IMR-90 (cell line): ENCODE measurements at regions not wholly inside any gene's neighbourhood (a gene's known extent, or its start where the extent isn't known, plus 50 kb on each side); places are given as distances from the start of the nearest gene placed in this dataset.

Experiments
- ATAC-seq: fragments of 200-7000 bp; cut with Tn5 transposase; 2 replicates; pipeline ENCODE4 v1.9.1; 2020; ENCODE audit warnings: low read depth, mild to moderate bottlenecking, moderate library complexity
- BruUV-seq: library from RNA; stranded (reverse); fragments of 400-500 nt; replicated peaks from 2 replicates; lab custom pipeline; 2021; lab: Mats Ljungman, UMichigan
- CTCF ChIA-PET: fragments of 300-600 bp; formaldehyde crosslinking; extraction: SDS; loops from one replicate; lab custom pipeline; 2021; ENCODE audit warnings: antibody characterized with exemption; lab: Yijun Ruan, JAX
- POLR2A ChIA-PET: fragments of 300-600 bp; sonication (Branson Sonifier 250); formaldehyde crosslinking; loops from one replicate; lab custom pipeline; 2022; ENCODE audit warnings: antibody characterized with exemption; ENCODE audit not compliant: unreplicated experiment; lab: Charles Lee
- DNase-seq: peaks from one replicate; pipeline ENCODE4 v3.0.0; 2013
- H2AFZ ChIP-seq: replicated peaks from 2 replicates; pipeline ENCODE3; 2013; ENCODE audit warnings: low read length, mild to moderate bottlenecking; ENCODE audit not compliant: poor library complexity
- H2AK5ac ChIP-seq: 2 replicates; pipeline ENCODE4 v1.6.1; 2013; ENCODE audit warnings: low read depth, low read length, inconsistent platforms
- H2AK9ac ChIP-seq: replicated peaks from 2 replicates; pipeline ENCODE3; 2013; ENCODE audit warnings: mild to moderate bottlenecking, low read depth, low read length, moderate library complexity; ENCODE audit not compliant: poor library complexity
- H2BK120ac ChIP-seq: 2 replicates; pipeline ENCODE4 v1.6.1; 2013; ENCODE audit warnings: low read depth, low read length, inconsistent platforms
- H2BK15ac ChIP-seq: 3 replicates; pipeline ENCODE4 v1.6.1; 2013; ENCODE audit warnings: low read depth, low read length, inconsistent platforms
- H2BK20ac ChIP-seq: 2 replicates; pipeline ENCODE4 v1.6.1; 2013; ENCODE audit warnings: low read depth, mild to moderate bottlenecking, inconsistent platforms, low read length, moderate library complexity
- H2BK5ac ChIP-seq: 2 replicates; pipeline ENCODE4 v1.6.1; 2013; ENCODE audit warnings: mild to moderate bottlenecking, low read depth, low read length, inconsistent platforms; ENCODE audit not compliant: poor library complexity, severe bottlenecking
- H3K14ac ChIP-seq: replicated peaks from 2 replicates; pipeline ENCODE4 v1.6.1; 2013; ENCODE audit warnings: low read depth, low read length, inconsistent platforms
- H3K18ac ChIP-seq: 2 replicates; pipeline ENCODE4 v1.6.1; 2013; ENCODE audit warnings: low read depth, low read length, control low read depth
- H3K23ac ChIP-seq: 2 replicates; pipeline ENCODE4 v1.6.1; 2013; ENCODE audit warnings: low read depth, low read length, inconsistent platforms
- H3K27ac ChIP-seq: 2 replicates; pipeline ENCODE4 v1.5.1; 2013; ENCODE audit warnings: mild to moderate bottlenecking, control low read depth, low read length; ENCODE audit not compliant: insufficient read depth
- H3K27me3 ChIP-seq: 2 replicates; pipeline ENCODE4 v1.6.1; 2013; ENCODE audit warnings: low read length; ENCODE audit not compliant: control insufficient read depth, insufficient read depth
- H3K36me3 ChIP-seq: 2 replicates; pipeline ENCODE4 v1.6.1; 2013; ENCODE audit warnings: low read length, mixed read lengths; ENCODE audit not compliant: control insufficient read depth, insufficient read depth
- H3K4ac ChIP-seq: 2 replicates; pipeline ENCODE4 v1.6.1; 2013; ENCODE audit warnings: low read depth, low read length, inconsistent platforms
- H3K4me1 ChIP-seq: 2 replicates; pipeline ENCODE4 v1.6.1; 2013; ENCODE audit warnings: low read length, mixed read lengths; ENCODE audit not compliant: control insufficient read depth, insufficient read depth
- H3K4me2 ChIP-seq: 2 replicates; pipeline ENCODE4 v1.6.1; 2013; ENCODE audit warnings: low read depth, mild to moderate bottlenecking, control low read depth, low read length, moderate library complexity
- H3K4me3 ChIP-seq: 2 replicates; pipeline ENCODE4 v1.5.1; 2013; ENCODE audit warnings: low read depth, mild to moderate bottlenecking, control low read depth, low read length, moderate library complexity; ENCODE audit not compliant: insufficient read depth
- H3K56ac ChIP-seq: 2 replicates; pipeline ENCODE4 v1.6.1; 2013; ENCODE audit warnings: low read length, inconsistent platforms; ENCODE audit not compliant: insufficient read depth; ENCODE audit errors: extremely low read depth
- H3K79me1 ChIP-seq, 2 experiments: 2 replicates each; pipeline ENCODE4 v1.6.1; 2013; ENCODE audit warnings: low read length in 2 of 2, inconsistent platforms in 1 of 2, low read depth in 1 of 2
- H3K9ac ChIP-seq: 2 replicates; pipeline ENCODE4 v1.6.1; 2013; ENCODE audit warnings: low read depth, low read length, control low read depth
- H3K9me1 ChIP-seq: 2 replicates; pipeline ENCODE4 v1.6.1; 2013; ENCODE audit warnings: low read length, inconsistent platforms; ENCODE audit not compliant: insufficient read depth
- H3K9me3 ChIP-seq: 2 replicates; pipeline ENCODE4 v1.6.1; 2013; ENCODE audit warnings: low read length; ENCODE audit not compliant: control insufficient read depth, insufficient read depth
- H4K20me1 ChIP-seq: 2 replicates; pipeline ENCODE4 v1.6.1; 2013; ENCODE audit warnings: low read length, inconsistent platforms; ENCODE audit not compliant: insufficient read depth
- H4K5ac ChIP-seq: 2 replicates; pipeline ENCODE4 v1.6.1; 2013; ENCODE audit warnings: mild to moderate bottlenecking, low read depth, low read length, control low read depth
- H4K8ac ChIP-seq, 2 experiments: 2 replicates each; pipeline ENCODE4 v1.6.1; 2013; ENCODE audit warnings: low read depth in 2 of 2, low read length in 2 of 2, control low read depth in 1 of 2, inconsistent platforms in 1 of 2
- H4K91ac ChIP-seq: 2 replicates; pipeline ENCODE4 v1.6.1; 2013; ENCODE audit warnings: low read depth, low read length, inconsistent platforms; ENCODE audit not compliant: insufficient read depth
- BHLHE40 ChIP-seq: fragments of 150-350 bp; IDR thresholded peaks from 2 replicates; pipeline ENCODE4 v1.6.1; 2016; ENCODE audit warnings: mild to moderate bottlenecking, low read depth, low read length
- CHD1 ChIP-seq: IDR thresholded peaks from 2 replicates; pipeline ENCODE4 v1.6.1; 2012; ENCODE audit warnings: low read depth, low read length, improper control_type of control experiment
- CTCF ChIP-seq: conservative IDR thresholded peaks from 2 replicates; pipeline ENCODE4 v1.5.1; 2012; ENCODE audit warnings: mild to moderate bottlenecking, low read depth, low read length, improper control_type of control experiment
- FOS ChIP-seq: fragments of 150-350 bp; IDR thresholded peaks from 2 replicates; pipeline ENCODE4 v1.6.1; 2016; ENCODE audit warnings: low read depth, low read length
- MAZ ChIP-seq: IDR thresholded peaks from 2 replicates; pipeline ENCODE4 v1.6.1; 2012; ENCODE audit warnings: low read depth, mild to moderate bottlenecking, low read length, improper control_type of control experiment, moderate library complexity, borderline replicate concordance
- NFE2L2 ChIP-seq: fragments of 150-350 bp; IDR thresholded peaks from 2 replicates; pipeline ENCODE4 v1.6.1; 2016; ENCODE audit warnings: low read depth, mild to moderate bottlenecking, low read length
- RAD21 ChIP-seq: IDR thresholded peaks from 2 replicates; pipeline ENCODE4 v1.6.1; 2012; ENCODE audit warnings: low read length, improper control_type of control experiment
- RCOR1 ChIP-seq: IDR thresholded peaks from 2 replicates; pipeline ENCODE4 v1.6.1; 2012; ENCODE audit warnings: mild to moderate bottlenecking, low read length, improper control_type of control experiment; ENCODE audit not compliant: insufficient replicate concordance
- SMC3 ChIP-seq: fragments of 150-350 bp; IDR thresholded peaks from 2 replicates; pipeline ENCODE4 v1.6.1; 2016; ENCODE audit warnings: low read depth, mild to moderate bottlenecking, antibody characterized with exemption, low read length, moderate library complexity
- WGBS, 2 experiments: methylation state at CpG; one replicate each; pipeline versions ENCODE4 v1.1.5 to v1.1.7; 2013; ENCODE audit warnings: missing lambda C conversion rate in 2 of 2; ENCODE audit not compliant: insufficient read length in 1 of 2; ENCODE audit errors: extremely low coverage in 2 of 2; 5-methylcytosine and 5-hydroxymethylcytosine counted together
- dilution Hi-C: fragments of 300-500 bp; cut with HindIII; formaldehyde crosslinking; loops from one replicate; pipeline ENCODE4 v1.14.3; 2018; ENCODE audit warnings: low sequenced_read_pairs; ENCODE audit not compliant: unreplicated experiment
- in situ Hi-C: fragments of 300-500 bp; cut with MboI; formaldehyde crosslinking; loops from 3 replicates; pipeline ENCODE4 v1.14.3; 2019; ENCODE audit warnings: low sequenced_read_pairs, inconsistent platforms, mixed read lengths
- intact Hi-C: fragments of 100-400 bp; cut with micrococcal nuclease; formaldehyde crosslinking; loops from 2 replicates; pipeline ENCODE4 v1.10.0; 2022

GRCh38 chr3:104992676-104993075, 374.0 kb upstream of the ALCAM start:
- Histone ChIP-seq H3K9me1 (no peaks in the 10 kb centered on the region), H3K23ac (no peak overlapping the region), H4K20me1 (no peaks in the 10 kb centered on the region), H2AFZ (no peak overlapping the region), H3K4me2 (no peak overlapping the region), H3K9ac (no peak overlapping the region), H3K14ac (no peak overlapping the region), H3K27me3 (no peaks in the 10 kb centered on the region), H2AK5ac (no peak overlapping the region), H4K8ac (no peak overlapping the region), H3K4me1 (no peaks in the 10 kb centered on the region), H3K9me3 (no peaks in the 10 kb centered on the region), H2BK5ac (no peak overlapping the region), H4K91ac (no peak overlapping the region), H3K4me3 (no peak overlapping the region), H3K18ac (no peak overlapping the region), H3K36me3 (no peaks in the 10 kb centered on the region), H3K27ac (no peak overlapping the region), H3K4ac (no peak overlapping the region), H2BK120ac (no peak overlapping the region), H3K56ac (no peak overlapping the region), H4K5ac (no peak overlapping the region), H3K79me1 (no peaks in the 10 kb centered on the region), H2BK20ac (no peak overlapping the region), H2AK9ac (no peak overlapping the region), H2BK15ac (no peak overlapping the region)
- BruUV-seq = no TSS peak
- intact Hi-C loops (no loop called here), dilution Hi-C loops (no loop called here), in situ Hi-C loops (no loop called here)
- no peak for DNase-seq
- POLR2A ChIA-PET = no interaction called here
- TF ChIP-seq RCOR1 (no peak), RAD21 (no peak), MAZ (no peak), CHD1 (no peak), CTCF (no peak), BHLHE40 (no peak), SMC3 (no peak), NFE2L2 (no peak), FOS (no peak)
- CTCF ChIA-PET = no interaction called here
- ATAC-seq = no peak
- no CpG with 5 or more reads among the region's 3 CpGs for WGBS, 2 experiments
